NCI-H69 (cell line): ENCODE measurements at regions not wholly inside any gene's neighbourhood (a gene's known extent, or its start where the extent isn't known, plus 50 kb on each side); places are given as distances from the start of the nearest gene placed in this dataset.

ENCODE experiments used
- DNase-seq: peaks from one replicate; lab custom pipeline; 2025; lab: John Stamatoyannopoulos, UW

- no peak for DNase-seq
These were observed 325.5 kb upstream of the SLC7A11 start for GRCh38 chr4:138567696-138568095.

- DNase-seq: no peak
These were observed 323.4 kb upstream of the SLC7A11 start for GRCh38 chr4:138565576-138565975.

- DNase-seq: peak; percentile 0
These were observed 320.4 kb upstream of the SLC7A11 start for GRCh38 chr4:138562544-138562991.

- peak; percentile 2 for DNase-seq
These were observed 319.8 kb upstream of the SLC7A11 start for GRCh38 chr4:138561906-138562305.

GRCh38 chr4:138561276-138561880, 319.2 kb upstream of the SLC7A11 start:
- DNase-seq: no peak

GRCh38 chr4:138560448-138560847, 318.3 kb upstream of the SLC7A11 start:
- DNase-seq: no peak

- no peak for DNase-seq
These were observed 316.7 kb upstream of the SLC7A11 start for GRCh38 chr4:138558886-138559285.

- peak; percentile 94 for DNase-seq
These were observed 313.4 kb upstream of the SLC7A11 start for GRCh38 chr4:138555584-138555983.

GRCh38 chr4:138555108-138555507, 313.0 kb upstream of the SLC7A11 start:
- peak; percentile 74 for DNase-seq

GRCh38 chr4:138553001-138553845, 311.1 kb upstream of the SLC7A11 start:
- no peak for DNase-seq

GRCh38 chr4:138542191-138542776, 300.1 kb upstream of the SLC7A11 start:
- no peak for DNase-seq

- peak; percentile 1 for DNase-seq
These were observed 298.1 kb upstream of the SLC7A11 start for GRCh38 chr4:138540056-138540800.

GRCh38 chr4:138538743-138539142, 296.6 kb upstream of the SLC7A11 start:
- no peak for DNase-seq

GRCh38 chr4:138537731-138538490, 295.8 kb upstream of the SLC7A11 start:
- no peak for DNase-seq

GRCh38 chr4:138535316-138535715, 293.2 kb upstream of the SLC7A11 start:
- DNase-seq: no peak

GRCh38 chr4:138522366-138522765, 280.2 kb upstream of the SLC7A11 start:
- DNase-seq: peak; percentile 30

- no peak for DNase-seq
These were observed 279.7 kb upstream of the SLC7A11 start for GRCh38 chr4:138521809-138522208.

- no peak for DNase-seq
These were observed 277.3 kb upstream of the SLC7A11 start for GRCh38 chr4:138519436-138519835.

GRCh38 chr4:138513535-138513934, 271.4 kb upstream of the SLC7A11 start:
- DNase-seq: no peak

GRCh38 chr4:138512756-138513155, 270.6 kb upstream of the SLC7A11 start:
- peak; percentile 76 for DNase-seq

- DNase-seq: no peak
These were observed 267.9 kb upstream of the SLC7A11 start for GRCh38 chr4:138510053-138510452.

- DNase-seq: no peak
These were observed 267.2 kb upstream of the SLC7A11 start for GRCh38 chr4:138509346-138509745.
